ENCODE measurements at regions not wholly inside any gene's neighbourhood (a gene's known extent, or its start where the extent isn't known, plus 50 kb on each side); places are given as distances from the start of the nearest gene placed in this dataset.

DNA sequence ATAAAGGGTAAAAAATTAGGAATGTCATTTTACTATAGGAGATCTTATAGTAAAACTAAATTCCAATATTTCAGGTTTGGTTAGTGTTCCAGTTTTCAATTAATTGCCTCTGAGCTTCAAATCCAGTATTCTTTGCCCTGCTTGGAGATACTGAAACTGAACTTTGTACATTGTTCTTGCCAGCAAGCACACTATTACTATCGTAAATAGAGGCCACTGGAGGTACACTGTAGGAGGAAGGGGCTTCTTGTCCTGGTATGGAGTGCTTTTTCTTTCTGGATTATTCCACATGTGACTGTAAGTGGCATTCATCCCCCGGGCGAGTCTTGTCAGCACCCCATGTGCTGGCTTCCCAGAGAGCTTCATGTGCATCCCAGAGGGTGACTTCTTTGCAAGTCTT is 234.7 kb upstream of the PTPRZ1 start:
- no peak for TF ChIP-seq POLR2A (IDR thresholded peaks at IDR 0.05)
- TF ChIP-seq, protein P1, sequence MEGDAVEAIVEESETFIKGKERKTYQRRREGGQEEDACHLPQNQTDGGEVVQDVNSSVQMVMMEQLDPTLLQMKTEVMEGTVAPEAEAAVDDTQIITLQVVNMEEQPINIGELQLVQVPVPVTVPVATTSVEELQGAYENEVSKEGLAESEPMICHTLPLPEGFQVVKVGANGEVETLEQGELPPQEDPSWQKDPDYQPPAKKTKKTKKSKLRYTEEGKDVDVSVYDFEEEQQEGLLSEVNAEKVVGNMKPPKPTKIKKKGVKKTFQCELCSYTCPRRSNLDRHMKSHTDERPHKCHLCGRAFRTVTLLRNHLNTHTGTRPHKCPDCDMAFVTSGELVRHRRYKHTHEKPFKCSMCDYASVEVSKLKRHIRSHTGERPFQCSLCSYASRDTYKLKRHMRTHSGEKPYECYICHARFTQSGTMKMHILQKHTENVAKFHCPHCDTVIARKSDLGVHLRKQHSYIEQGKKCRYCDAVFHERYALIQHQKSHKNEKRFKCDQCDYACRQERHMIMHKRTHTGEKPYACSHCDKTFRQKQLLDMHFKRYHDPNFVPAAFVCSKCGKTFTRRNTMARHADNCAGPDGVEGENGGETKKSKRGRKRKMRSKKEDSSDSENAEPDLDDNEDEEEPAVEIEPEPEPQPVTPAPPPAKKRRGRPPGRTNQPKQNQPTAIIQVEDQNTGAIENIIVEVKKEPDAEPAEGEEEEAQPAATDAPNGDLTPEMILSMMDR (IDR thresholded peaks at IDR 0.05 in 4 of 5, conservative IDR thresholded peaks at IDR 0.05 in 1 of 5), result no peak

All from gastrocnemius medialis (tissue), 4 donors.